HG03378 (cell line): ENCODE measurements at regions not wholly inside any gene's neighbourhood (a gene's known extent, or its start where the extent isn't known, plus 50 kb on each side); places are given as distances from the start of the nearest gene placed in this dataset.

ENCODE experiments used
- ATAC-seq: cut with Tn5 transposase; IDR thresholded peaks from one replicate; pipeline ENCODE4 v1.9.1; 2021; ENCODE audit warnings: mild to moderate bottlenecking, moderate library complexity; ENCODE audit not compliant: unreplicated experiment

DNA sequence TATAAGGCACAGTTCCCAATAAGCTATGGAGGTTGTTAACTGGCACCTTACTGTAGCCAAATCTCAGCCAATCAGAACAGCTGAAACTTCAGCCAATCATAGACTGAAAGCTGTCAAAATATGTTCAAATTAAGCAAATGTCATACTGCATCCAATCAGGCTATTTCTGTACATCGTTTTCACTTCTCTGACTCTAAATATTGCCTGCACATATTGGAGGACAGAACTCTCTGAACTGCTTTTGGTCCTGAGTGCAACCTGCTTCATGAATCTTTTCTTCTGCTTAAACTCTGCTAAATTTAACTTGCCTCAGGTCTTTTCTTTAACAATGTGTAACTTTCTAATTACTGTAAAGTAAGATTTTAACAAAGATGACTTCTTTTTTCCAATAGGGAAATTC lies 1198.9 kb upstream of the PCDH7 start:
- no peak for ATAC-seq

DNA sequence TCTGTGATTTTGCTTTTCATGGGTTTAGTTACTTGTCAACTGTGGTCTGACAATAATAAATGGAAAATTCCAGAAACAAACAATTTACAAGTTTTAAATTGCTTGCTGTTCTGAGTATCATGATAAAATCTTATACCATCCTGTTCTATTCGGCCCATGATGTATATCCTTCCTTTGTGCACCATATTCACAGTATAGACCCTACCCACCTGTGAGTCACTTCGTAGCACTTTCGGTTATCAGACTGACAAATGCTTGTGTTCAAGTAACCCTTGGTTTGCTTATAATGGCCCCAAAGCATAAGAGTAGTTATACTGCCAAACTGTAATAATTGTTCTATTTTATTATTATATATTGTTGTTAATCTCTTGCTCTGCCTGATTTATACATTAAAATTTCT lies 1183.4 kb upstream of the PCDH7 start:
- ATAC-seq, result no peak

GRCh38 chr4:29538889-29539646 lies 1181.1 kb upstream of the PCDH7 start:
- no peak for ATAC-seq

DNA sequence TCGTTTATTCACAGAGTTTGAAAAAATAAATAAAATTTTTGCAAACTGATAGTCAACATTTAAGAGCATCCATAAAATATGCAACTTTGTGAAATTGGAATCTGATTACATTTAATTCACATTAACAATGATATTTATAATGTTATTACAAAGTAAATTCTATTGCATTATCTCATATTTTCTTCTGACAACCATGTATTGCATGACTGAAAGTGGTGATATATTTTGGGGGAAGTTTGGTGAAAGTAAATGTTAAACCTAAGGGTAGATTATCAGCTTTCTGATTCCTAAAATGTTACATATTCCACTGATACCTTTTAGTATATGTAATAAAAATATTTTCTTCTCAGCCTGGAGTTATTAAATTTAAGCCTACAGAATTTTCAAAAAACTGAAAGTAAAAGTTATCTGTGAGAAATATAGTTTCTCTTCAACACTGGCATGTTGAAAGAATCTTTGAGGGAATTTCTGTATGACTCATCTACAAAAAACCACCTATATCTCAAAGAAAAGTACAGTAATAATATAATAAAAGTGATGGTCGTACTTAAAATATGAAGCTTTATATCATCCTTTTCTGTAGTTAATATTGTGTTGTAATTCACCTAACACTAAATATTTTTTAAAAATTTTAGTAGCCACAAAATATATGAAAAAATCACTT lies 1179.6 kb upstream of the PCDH7 start:
- peak; percentile 67 for ATAC-seq

- ATAC-seq, result no peak
These were observed 1178.4 kb upstream of the PCDH7 start for GRCh38 chr4:29541757-29542156.

DNA sequence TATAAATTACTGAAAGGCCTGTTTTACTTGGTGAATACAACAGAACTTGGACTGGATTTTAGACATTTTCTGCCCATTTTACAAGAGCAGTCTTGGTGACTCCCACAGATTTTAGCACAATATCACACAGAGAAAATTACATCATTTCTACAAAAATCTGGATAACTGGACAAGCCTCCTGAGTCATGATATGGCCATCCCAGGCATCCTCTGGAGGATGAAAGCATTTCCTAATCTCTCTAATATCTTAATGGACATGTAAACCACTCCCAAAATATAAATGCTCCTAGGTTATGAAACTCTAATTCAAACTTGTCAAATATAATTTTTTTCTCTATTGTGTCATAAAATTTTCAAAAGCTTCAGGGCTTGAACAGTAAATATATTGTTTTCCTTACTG lies 1170.8 kb upstream of the PCDH7 start:
- no peak for ATAC-seq

- no peak for ATAC-seq
These were observed 1168.3 kb upstream of the PCDH7 start for GRCh38 chr4:29551821-29552220.

DNA sequence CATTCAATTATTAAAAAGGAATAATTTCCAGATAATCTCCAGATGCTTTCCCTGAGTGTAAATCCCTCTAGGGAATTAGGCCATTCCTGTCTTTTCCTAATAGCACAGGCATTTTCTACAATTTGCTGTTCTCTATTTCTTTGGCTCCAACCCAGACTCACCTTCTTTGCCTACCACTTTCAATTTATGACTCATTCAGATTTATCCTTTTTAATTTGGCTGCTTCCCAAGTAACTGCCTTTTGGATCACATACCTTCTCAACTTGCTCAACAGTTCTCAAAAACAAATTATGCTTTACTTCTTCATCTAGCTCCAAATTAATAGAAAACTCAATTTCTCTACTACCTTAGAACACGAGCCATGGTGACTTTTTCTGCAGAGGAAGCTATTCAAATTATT lies 1166.3 kb upstream of the PCDH7 start:
- ATAC-seq, result no peak

GRCh38 chr4:29558789-29559188 lies 1161.4 kb upstream of the PCDH7 start:
- no peak for ATAC-seq

DNA sequence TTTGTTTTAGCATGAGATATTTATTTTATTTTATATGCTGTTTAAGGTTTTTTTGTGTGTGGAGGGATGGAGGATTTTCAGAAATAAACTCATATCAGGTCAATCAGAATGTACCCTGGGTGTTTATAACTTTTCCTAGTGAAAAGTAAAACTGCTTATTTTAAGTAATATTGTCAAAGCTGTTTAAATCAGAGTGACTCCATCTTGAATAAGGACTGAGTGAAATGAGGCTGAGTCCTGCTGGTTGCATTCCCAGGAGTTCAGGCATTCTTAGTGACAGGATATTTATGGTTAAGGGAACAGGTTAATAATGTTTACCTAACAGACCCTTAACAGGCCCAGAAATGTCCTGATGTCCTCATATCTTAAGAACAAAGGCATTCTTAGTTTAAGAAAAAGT lies 1160.9 kb upstream of the PCDH7 start:
- ATAC-seq, result no peak

- no peak for ATAC-seq
These were observed 1159.7 kb upstream of the PCDH7 start for GRCh38 chr4:29560452-29560851.

DNA sequence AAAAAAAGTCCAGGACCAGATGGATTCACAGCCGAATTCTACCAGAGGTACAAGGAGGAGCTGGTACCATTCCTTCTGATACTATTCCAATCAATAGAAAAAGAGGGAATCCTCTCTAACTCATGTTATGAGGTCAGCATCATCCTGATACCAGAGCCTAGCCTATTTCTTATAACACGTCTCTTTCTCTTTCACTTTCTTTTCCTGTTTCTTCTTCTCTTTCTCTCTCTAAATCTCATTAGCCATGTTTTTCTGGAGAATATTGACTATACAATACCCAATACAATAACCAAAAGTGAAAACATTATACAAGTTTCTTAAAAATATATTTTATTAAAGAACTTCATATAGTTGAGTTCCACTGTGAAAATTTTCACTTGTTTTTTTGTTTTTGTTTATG lies 1154.9 kb upstream of the PCDH7 start:
- no peak for ATAC-seq

- ATAC-seq, result no peak
These were observed 1153.8 kb upstream of the PCDH7 start for GRCh38 chr4:29566371-29566770.

- no peak for ATAC-seq
These were observed 1148.8 kb upstream of the PCDH7 start for GRCh38 chr4:29571322-29571721.

- no peak for ATAC-seq
These were observed 1141.8 kb upstream of the PCDH7 start for GRCh38 chr4:29578329-29578728.

GRCh38 chr4:29581457-29581856 lies 1138.7 kb upstream of the PCDH7 start:
- ATAC-seq, result no peak

DNA sequence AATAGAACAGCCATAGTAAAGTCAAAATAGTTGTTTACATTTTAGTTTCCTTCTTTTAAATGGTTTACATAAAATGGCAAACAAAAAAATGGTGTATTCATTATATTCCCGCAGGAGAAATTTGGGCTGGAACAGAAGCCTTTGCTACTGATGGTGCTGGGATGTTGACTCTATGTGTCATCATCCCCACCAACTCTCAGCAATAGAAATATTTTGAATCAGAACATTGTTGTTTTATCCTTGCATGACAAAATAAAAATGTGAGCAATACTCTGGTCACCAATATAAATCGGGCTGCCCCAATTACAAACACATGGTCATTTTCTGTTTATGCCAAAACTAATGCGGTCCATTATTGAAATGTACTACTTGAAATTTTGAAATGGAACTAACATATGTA lies 1131.6 kb upstream of the PCDH7 start:
- no peak for ATAC-seq

- ATAC-seq, result no peak
These were observed 1123.9 kb upstream of the PCDH7 start for GRCh38 chr4:29596228-29596627.

DNA sequence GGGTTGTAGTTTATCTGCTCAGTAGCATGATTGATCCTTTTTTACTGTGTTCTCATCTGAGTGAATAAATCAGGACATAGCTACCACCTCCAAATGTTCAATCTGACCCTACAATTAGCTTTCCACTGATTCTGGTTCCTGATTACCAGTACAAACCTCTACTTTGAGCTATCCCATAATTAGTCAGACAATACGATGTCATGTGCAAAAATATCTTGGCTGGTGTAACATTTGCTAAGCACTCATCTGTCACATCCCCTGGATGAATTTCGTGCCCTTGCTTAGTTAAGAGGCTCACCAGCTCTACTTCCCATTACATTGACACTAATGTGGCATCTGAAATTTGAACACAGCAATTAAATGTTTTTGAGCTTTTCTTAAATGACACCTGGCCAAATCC lies 1101.0 kb upstream of the PCDH7 start:
- ATAC-seq, result no peak

GRCh38 chr4:29632199-29632598 lies 1088.0 kb upstream of the PCDH7 start:
- no peak for ATAC-seq

- no peak for ATAC-seq
These were observed 1083.2 kb upstream of the PCDH7 start for GRCh38 chr4:29636961-29637360.

DNA sequence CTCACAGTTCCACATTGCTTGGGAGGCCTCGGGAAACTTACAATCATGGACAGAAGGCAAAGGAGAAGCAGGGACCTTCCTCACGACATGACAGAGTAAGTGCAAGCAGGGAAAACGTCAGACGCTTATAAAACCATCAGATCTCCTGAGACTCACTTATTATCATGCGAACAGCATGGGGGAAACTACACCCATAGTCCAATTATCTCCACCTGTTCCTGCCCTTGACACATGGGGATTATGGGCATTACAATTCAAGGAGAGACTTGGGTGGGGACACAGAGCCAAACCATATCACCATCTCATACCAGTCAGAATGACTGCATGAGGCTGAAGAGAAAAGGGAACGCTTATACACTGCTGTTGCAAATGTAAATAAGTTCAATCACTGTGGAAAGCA lies 1066.9 kb upstream of the PCDH7 start:
- ATAC-seq, result no peak

GRCh38 chr4:29680644-29681043 lies 1039.5 kb upstream of the PCDH7 start:
- ATAC-seq, result no peak
